Duodenal mucosa (tissue), 2 donors: ENCODE measurements at regions not wholly inside any gene's neighbourhood (a gene's known extent, or its start where the extent isn't known, plus 50 kb on each side); places are given as distances from the start of the nearest gene placed in this dataset.

Source experiments
- H3K27ac ChIP-seq: one replicate; pipeline ENCODE4 v1.7.0; 2013; ENCODE audit warnings: low read depth, low read length
- H3K27me3 ChIP-seq, 2 donors: one replicate each; pipeline ENCODE4 v1.7.0; 2013; ENCODE audit warnings: low read length in 2 of 2, control low read depth in 1 of 2; ENCODE audit not compliant: insufficient read depth in 2 of 2, control insufficient read depth in 1 of 2
- H3K36me3 ChIP-seq, 2 donors: one replicate each; pipeline ENCODE4 v1.7.0; 2013; ENCODE audit warnings: low read length in 2 of 2, control low read depth in 1 of 2; ENCODE audit not compliant: insufficient read depth in 2 of 2, control insufficient read depth in 1 of 2
- H3K4me1 ChIP-seq, 2 donors: one replicate each; pipeline ENCODE4 v1.7.0; 2013; ENCODE audit warnings: low read length in 2 of 2, control low read depth in 1 of 2; ENCODE audit not compliant: insufficient read depth in 2 of 2, control insufficient read depth in 1 of 2
- H3K4me3 ChIP-seq, 2 donors: one replicate each; pipeline ENCODE4 v1.7.0; 2013; ENCODE audit warnings: low read length in 2 of 2, low read depth in 1 of 2
- H3K9ac ChIP-seq, 2 donors: one replicate each; pipeline ENCODE4 v1.7.0; 2013; ENCODE audit warnings: low read length in 2 of 2, low read depth in 1 of 2
- H3K9me3 ChIP-seq, 2 donors: one replicate each; pipeline ENCODE4 v1.7.0; 2013; ENCODE audit warnings: low read length in 2 of 2, control low read depth in 1 of 2; ENCODE audit not compliant: control insufficient read depth in 1 of 2

- Histone ChIP-seq H3K27ac (no peak overlapping the region), H3K36me3 (no peaks in the 10 kb centered on the region), H3K9me3 (no peaks in the 10 kb centered on the region), H3K27me3 (peaks cover 15 to 31% of the 10 kb centered on the region in 2 donors), H3K4me1 (peaks cover 0 to 14% of the 10 kb centered on the region in 2 donors), H3K9ac (no peak overlapping the region), H3K4me3 (peak overlapping the region in 1 of 2 donors; percentile 28)
Measured at GRCh38 chr2:467892-468647, 180.2 kb upstream of the ALKAL2 start.

- H3K9me3 ChIP-seq, result no peaks in the 10 kb centered on the region
- H3K9ac ChIP-seq, result no peak overlapping the region
- no peaks in the 10 kb centered on the region for H3K36me3 ChIP-seq
- H3K4me3 ChIP-seq, result peak overlapping the region in 1 of 2 donors; percentile 28
- peaks cover 15 to 31% of the 10 kb centered on the region in 2 donors for H3K27me3 ChIP-seq
- H3K4me1 ChIP-seq, result peaks cover 0 to 14% of the 10 kb centered on the region in 2 donors
- H3K27ac ChIP-seq, result no peak overlapping the region
Measured at GRCh38 chr2:467543-467891, 179.6 kb upstream of the ALKAL2 start.

GRCh38 chr2:467101-467500 is 179.2 kb upstream of the ALKAL2 start:
- peaks cover 0 to 14% of the 10 kb centered on the region in 2 donors for H3K4me1 ChIP-seq
- no peaks in the 10 kb centered on the region for H3K9me3 ChIP-seq
- H3K9ac ChIP-seq, result no peak overlapping the region
- peaks cover 15 to 31% of the 10 kb centered on the region in 2 donors for H3K27me3 ChIP-seq
- no peaks in the 10 kb centered on the region for H3K36me3 ChIP-seq
- H3K27ac ChIP-seq, result no peak overlapping the region
- H3K4me3 ChIP-seq, result no peak overlapping the region

- Histone ChIP-seq H3K27ac (no peak overlapping the region), H3K27me3 (peaks cover 15 to 27% of the 10 kb centered on the region in 2 donors), H3K4me3 (no peak overlapping the region), H3K9me3 (no peaks in the 10 kb centered on the region), H3K9ac (no peak overlapping the region), H3K36me3 (no peaks in the 10 kb centered on the region), H3K4me1 (peaks cover 0 to 18% of the 10 kb centered on the region in 2 donors)
Measured at GRCh38 chr2:464562-465309, 176.8 kb upstream of the ALKAL2 start.

GRCh38 chr2:460861-461260 is 173.0 kb upstream of the ALKAL2 start:
- Histone ChIP-seq H3K27me3 (no peaks in the 10 kb centered on the region), H3K27ac (no peak overlapping the region), H3K9me3 (no peaks in the 10 kb centered on the region)

GRCh38 chr2:459931-460330 is 172.0 kb upstream of the ALKAL2 start:
- Histone ChIP-seq H3K9ac (no peak overlapping the region), H3K27me3 (no peaks in the 10 kb centered on the region)

More at GRCh38 chr2:460861-461260, 173.0 kb upstream of the ALKAL2 start:
- Histone ChIP-seq H3K4me1 (peaks cover 0 to 3% of the 10 kb centered on the region in 2 donors), H3K9ac (no peak overlapping the region), H3K4me3 (no peak overlapping the region), H3K36me3 (no peaks in the 10 kb centered on the region)

GRCh38 chr2:458425-458815 is 170.5 kb upstream of the ALKAL2 start:
- Histone ChIP-seq H3K9me3 (no peaks in the 10 kb centered on the region), H3K36me3 (no peaks in the 10 kb centered on the region), H3K27ac (no peak overlapping the region), H3K9ac (no peak overlapping the region), H3K4me1 (peaks cover 0 to 3% of the 10 kb centered on the region in 2 donors), H3K27me3 (no peaks in the 10 kb centered on the region), H3K4me3 (no peak overlapping the region)

More at GRCh38 chr2:459931-460330, 172.0 kb upstream of the ALKAL2 start:
- Histone ChIP-seq H3K27ac (no peak overlapping the region), H3K4me3 (no peak overlapping the region), H3K4me1 (peaks cover 0 to 3% of the 10 kb centered on the region in 2 donors), H3K36me3 (no peaks in the 10 kb centered on the region), H3K9me3 (no peaks in the 10 kb centered on the region)

- Histone ChIP-seq H3K27me3 (no peaks in the 10 kb centered on the region), H3K36me3 (no peaks in the 10 kb centered on the region), H3K27ac (no peak overlapping the region), H3K4me1 (peaks cover 0 to 3% of the 10 kb centered on the region in 2 donors), H3K9me3 (no peaks in the 10 kb centered on the region), H3K4me3 (no peak overlapping the region), H3K9ac (no peak overlapping the region)
Measured at GRCh38 chr2:457792-458424, 170.0 kb upstream of the ALKAL2 start.

- Histone ChIP-seq H3K9ac (no peak overlapping the region), H3K36me3 (no peaks in the 10 kb centered on the region), H3K4me3 (no peak overlapping the region), H3K27me3 (no peaks in the 10 kb centered on the region), H3K9me3 (no peaks in the 10 kb centered on the region), H3K27ac (no peak overlapping the region), H3K4me1 (peaks cover 0 to 3% of the 10 kb centered on the region in 2 donors)
Measured at GRCh38 chr2:457262-457661, 169.4 kb upstream of the ALKAL2 start.

GRCh38 chr2:455913-456312 is 168.0 kb upstream of the ALKAL2 start:
- peaks cover 0 to 3% of the 10 kb centered on the region in 2 donors for H3K4me1 ChIP-seq
- no peaks in the 10 kb centered on the region for H3K9me3 ChIP-seq
- H3K36me3 ChIP-seq, result no peaks in the 10 kb centered on the region
- no peaks in the 10 kb centered on the region for H3K27me3 ChIP-seq
- no peak overlapping the region for H3K4me3 ChIP-seq
- H3K9ac ChIP-seq, result no peak overlapping the region
- no peak overlapping the region for H3K27ac ChIP-seq
